ENCODE measurements at regions not wholly inside any gene's neighbourhood (a gene's known extent, or its start where the extent isn't known, plus 50 kb on each side); places are given as distances from the start of the nearest gene placed in this dataset.

- Mint-ChIP-seq H3K27me3 (peaks cover 3% of the 10 kb centered on the region), H3K27ac (no peak overlapping the region), H3K4me3 (no peak overlapping the region)
These were observed 283.9 kb upstream of the ADAMTSL1 start for GRCh38 chr9:18189871-18190670.

GRCh38 chr9:18190671-18191374 is 283.1 kb upstream of the ADAMTSL1 start:
- Mint-ChIP-seq H3K36me3 (ENCODE audit: low read depth) (no peaks in the 10 kb centered on the region), H3K4me3 (no peak overlapping the region), H3K27ac (no peak overlapping the region), H3K9me3 (no peaks in the 10 kb centered on the region), H3K27me3 (peaks cover 3% of the 10 kb centered on the region), H3K4me1 (ENCODE audit: low read depth) (no peaks in the 10 kb centered on the region)

More at GRCh38 chr9:18189871-18190670, 283.9 kb upstream of the ADAMTSL1 start:
- H3K4me1 Mint-ChIP-seq (ENCODE audit: low read depth): no peaks in the 10 kb centered on the region
- no peaks in the 10 kb centered on the region for H3K9me3 Mint-ChIP-seq
- H3K36me3 Mint-ChIP-seq (ENCODE audit: low read depth): no peaks in the 10 kb centered on the region

- Mint-ChIP-seq H3K27ac (no peak overlapping the region), H3K9me3 (peaks cover 6% of the 10 kb centered on the region), H3K4me1 (ENCODE audit: low read depth) (no peaks in the 10 kb centered on the region), H3K36me3 (ENCODE audit: low read depth) (no peaks in the 10 kb centered on the region), H3K27me3 (peaks cover 3% of the 10 kb centered on the region), H3K4me3 (no peak overlapping the region)
These were observed 279.6 kb upstream of the ADAMTSL1 start for GRCh38 chr9:18194316-18194715.

- no peak overlapping the region for H3K4me3 Mint-ChIP-seq
- H3K9me3 Mint-ChIP-seq: peaks cover 6% of the 10 kb centered on the region
- H3K27me3 Mint-ChIP-seq: peaks cover 3% of the 10 kb centered on the region
- H3K4me1 Mint-ChIP-seq (ENCODE audit: low read depth): no peaks in the 10 kb centered on the region
- no peaks in the 10 kb centered on the region for H3K36me3 Mint-ChIP-seq (ENCODE audit: low read depth)
- no peak overlapping the region for H3K27ac Mint-ChIP-seq
These were observed 278.7 kb upstream of the ADAMTSL1 start for GRCh38 chr9:18195223-18195622.

- H3K4me1 Mint-ChIP-seq (ENCODE audit: low read depth): no peaks in the 10 kb centered on the region
- H3K36me3 Mint-ChIP-seq (ENCODE audit: low read depth): no peaks in the 10 kb centered on the region
- no peak overlapping the region for H3K27ac Mint-ChIP-seq
- no peaks in the 10 kb centered on the region for H3K27me3 Mint-ChIP-seq
- H3K4me3 Mint-ChIP-seq: no peak overlapping the region
- no peaks in the 10 kb centered on the region for H3K9me3 Mint-ChIP-seq
These were observed 271.0 kb upstream of the ADAMTSL1 start for GRCh38 chr9:18202924-18203323.

GRCh38 chr9:18207735-18208134 is 266.2 kb upstream of the ADAMTSL1 start:
- Mint-ChIP-seq H3K9me3 (no peaks in the 10 kb centered on the region), H3K36me3 (ENCODE audit: low read depth) (no peaks in the 10 kb centered on the region), H3K4me1 (ENCODE audit: low read depth) (no peaks in the 10 kb centered on the region), H3K4me3 (no peak overlapping the region), H3K27me3 (peaks cover 3% of the 10 kb centered on the region), H3K27ac (no peak overlapping the region)

- H3K4me1 Mint-ChIP-seq (ENCODE audit: low read depth): no peaks in the 10 kb centered on the region
- H3K9me3 Mint-ChIP-seq: no peaks in the 10 kb centered on the region
- H3K27ac Mint-ChIP-seq: no peak overlapping the region
- no peak overlapping the region for H3K4me3 Mint-ChIP-seq
- no peaks in the 10 kb centered on the region for H3K36me3 Mint-ChIP-seq (ENCODE audit: low read depth)
- peaks cover 3% of the 10 kb centered on the region for H3K27me3 Mint-ChIP-seq
These were observed 265.5 kb upstream of the ADAMTSL1 start for GRCh38 chr9:18208166-18209059.

- H3K4me1 Mint-ChIP-seq (ENCODE audit: low read depth): no peaks in the 10 kb centered on the region
- no peaks in the 10 kb centered on the region for H3K27me3 Mint-ChIP-seq
- peaks cover 5% of the 10 kb centered on the region for H3K9me3 Mint-ChIP-seq
- no peak overlapping the region for H3K4me3 Mint-ChIP-seq
- H3K27ac Mint-ChIP-seq: no peak overlapping the region
- no peaks in the 10 kb centered on the region for H3K36me3 Mint-ChIP-seq (ENCODE audit: low read depth)
These were observed 258.3 kb upstream of the ADAMTSL1 start for GRCh38 chr9:18215626-18216025.

- Mint-ChIP-seq H3K36me3 (ENCODE audit: low read depth) (no peaks in the 10 kb centered on the region), H3K27ac (no peak overlapping the region), H3K4me3 (no peak overlapping the region), H3K9me3 (peaks cover 5% of the 10 kb centered on the region), H3K4me1 (ENCODE audit: low read depth) (no peaks in the 10 kb centered on the region), H3K27me3 (no peaks in the 10 kb centered on the region)
These were observed 257.6 kb upstream of the ADAMTSL1 start for GRCh38 chr9:18216376-18216775.

GRCh38 chr9:18228101-18228500 is 245.9 kb upstream of the ADAMTSL1 start:
- H3K4me1 Mint-ChIP-seq (ENCODE audit: low read depth): no peaks in the 10 kb centered on the region
- H3K27me3 Mint-ChIP-seq: peaks cover 16% of the 10 kb centered on the region
- H3K4me3 Mint-ChIP-seq: no peak overlapping the region
- no peaks in the 10 kb centered on the region for H3K36me3 Mint-ChIP-seq (ENCODE audit: low read depth)
- no peak overlapping the region for H3K27ac Mint-ChIP-seq
- H3K9me3 Mint-ChIP-seq: no peaks in the 10 kb centered on the region

- H3K36me3 Mint-ChIP-seq (ENCODE audit: low read depth): no peaks in the 10 kb centered on the region
- H3K4me3 Mint-ChIP-seq: no peak overlapping the region
- no peaks in the 10 kb centered on the region for H3K9me3 Mint-ChIP-seq
- H3K4me1 Mint-ChIP-seq (ENCODE audit: low read depth): peaks cover 3% of the 10 kb centered on the region
- H3K27ac Mint-ChIP-seq: no peak overlapping the region
- H3K27me3 Mint-ChIP-seq: peaks cover 20% of the 10 kb centered on the region
These were observed 243.8 kb upstream of the ADAMTSL1 start for GRCh38 chr9:18229992-18230676.

GRCh38 chr9:18233311-18233710 is 240.6 kb upstream of the ADAMTSL1 start:
- Mint-ChIP-seq H3K4me3 (no peak overlapping the region), H3K4me1 (ENCODE audit: low read depth) (peaks cover 7% of the 10 kb centered on the region), H3K27me3 (peaks cover 28% of the 10 kb centered on the region), H3K36me3 (ENCODE audit: low read depth) (no peaks in the 10 kb centered on the region), H3K9me3 (no peaks in the 10 kb centered on the region), H3K27ac (no peak overlapping the region)

GRCh38 chr9:18233776-18234445 is 240.0 kb upstream of the ADAMTSL1 start:
- Mint-ChIP-seq H3K36me3 (ENCODE audit: low read depth) (no peaks in the 10 kb centered on the region), H3K27ac (no peak overlapping the region), H3K9me3 (no peaks in the 10 kb centered on the region), H3K4me3 (no peak overlapping the region), H3K4me1 (ENCODE audit: low read depth) (peaks cover 7% of the 10 kb centered on the region), H3K27me3 (peaks cover 29% of the 10 kb centered on the region)

Data from stimulated activated naive CD8-positive, alpha-beta T cell treated with anti-CD3 and anti-CD28 coated beads, Interleukin-15, Interleukin-2, amounts not matched to agents 100 ng/mL and 50 ng/mL, for 24 hours (primary cell).